Activated B cell treated with CpG ODN at 0.5 μM for 24 hours (primary cell): ENCODE measurements at regions not wholly inside any gene's neighbourhood (a gene's known extent, or its start where the extent isn't known, plus 50 kb on each side); places are given as distances from the start of the nearest gene placed in this dataset.

Source experiments
- ATAC-seq: fragments of 200-7000 bp; cut with Tn5 transposase; one replicate; pipeline ENCODE4 v1.10.0; 2021; ENCODE audit warnings: low read depth, mild to moderate bottlenecking, moderate library complexity
- CTCF ChIA-PET: fragments of 350-600 bp; sonication (Branson Sonifier 250); formaldehyde crosslinking; loops from one replicate; lab custom pipeline; 2021; ENCODE audit warnings: antibody characterized with exemption; lab: Charles Lee
- POLR2A ChIA-PET: fragments of 350-600 bp; sonication (Branson Sonifier 250); formaldehyde crosslinking; loops from one replicate; lab custom pipeline; 2021; ENCODE audit warnings: antibody characterized with exemption; lab: Charles Lee
- DNase-seq: peaks from one replicate; pipeline ENCODE4 v3.0.0; 2022
- H3K27ac Mint-ChIP-seq: one replicate; pipeline ENCODE4 v1.8.0; 2020; ENCODE audit warnings: mixed read lengths
- H3K27me3 Mint-ChIP-seq: one replicate; pipeline ENCODE4 v1.8.0; 2021; ENCODE audit warnings: mixed read lengths
- H3K36me3 Mint-ChIP-seq: one replicate; pipeline ENCODE4 v1.8.0; 2021; ENCODE audit warnings: low read depth, mixed read lengths
- H3K4me1 Mint-ChIP-seq: one replicate; pipeline ENCODE4 v1.8.0; 2021; ENCODE audit warnings: mixed read lengths
- H3K4me3 Mint-ChIP-seq: one replicate; pipeline ENCODE4 v1.8.0; 2020; ENCODE audit warnings: mild to moderate bottlenecking, mixed read lengths
- H3K9me3 Mint-ChIP-seq: one replicate; pipeline ENCODE4 v1.8.0; 2020; ENCODE audit warnings: mixed read lengths
- intact Hi-C: fragments of 100-400 bp; cut with micrococcal nuclease; formaldehyde crosslinking; loops from one replicate; pipeline ENCODE4 v1.15.1; 2024
- TF ChIP-seq, protein P1 (sequence below): fragments of 200-600 bp; IDR thresholded peaks from one replicate; pipeline ENCODE4 v1.8.0; 2022; ENCODE audit warnings: antibody characterized with exemption, mild to moderate bottlenecking

DNA sequence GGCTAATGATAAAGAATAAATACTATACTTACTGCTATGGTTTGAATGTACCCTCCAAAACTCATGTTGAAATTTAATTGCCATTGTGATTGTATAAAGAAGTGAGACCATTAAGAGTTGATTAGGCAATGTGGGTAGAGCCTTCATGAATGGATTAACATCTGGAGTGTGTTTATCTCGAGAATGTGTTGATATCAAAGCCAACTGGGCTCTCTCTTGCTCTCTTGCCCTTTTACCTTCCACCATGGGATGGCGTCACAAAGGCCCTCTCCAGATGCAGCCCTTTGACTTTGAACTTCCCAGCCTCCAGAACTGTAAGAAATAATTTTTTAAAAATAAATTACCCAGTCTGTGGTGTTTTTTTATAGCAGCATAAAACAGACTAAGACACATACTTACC lies 50.1 kb upstream of the GHITM start:
- Mint-ChIP-seq H3K4me1 (no peaks in the 10 kb centered on the region), H3K27ac (no peak overlapping the region), H3K9me3 (peaks cover 6% of the 10 kb centered on the region), H3K4me3 (no peak overlapping the region), H3K36me3 (no peaks in the 10 kb centered on the region), H3K27me3 (peaks cover 2% of the 10 kb centered on the region)
- TF ChIP-seq, protein P1, sequence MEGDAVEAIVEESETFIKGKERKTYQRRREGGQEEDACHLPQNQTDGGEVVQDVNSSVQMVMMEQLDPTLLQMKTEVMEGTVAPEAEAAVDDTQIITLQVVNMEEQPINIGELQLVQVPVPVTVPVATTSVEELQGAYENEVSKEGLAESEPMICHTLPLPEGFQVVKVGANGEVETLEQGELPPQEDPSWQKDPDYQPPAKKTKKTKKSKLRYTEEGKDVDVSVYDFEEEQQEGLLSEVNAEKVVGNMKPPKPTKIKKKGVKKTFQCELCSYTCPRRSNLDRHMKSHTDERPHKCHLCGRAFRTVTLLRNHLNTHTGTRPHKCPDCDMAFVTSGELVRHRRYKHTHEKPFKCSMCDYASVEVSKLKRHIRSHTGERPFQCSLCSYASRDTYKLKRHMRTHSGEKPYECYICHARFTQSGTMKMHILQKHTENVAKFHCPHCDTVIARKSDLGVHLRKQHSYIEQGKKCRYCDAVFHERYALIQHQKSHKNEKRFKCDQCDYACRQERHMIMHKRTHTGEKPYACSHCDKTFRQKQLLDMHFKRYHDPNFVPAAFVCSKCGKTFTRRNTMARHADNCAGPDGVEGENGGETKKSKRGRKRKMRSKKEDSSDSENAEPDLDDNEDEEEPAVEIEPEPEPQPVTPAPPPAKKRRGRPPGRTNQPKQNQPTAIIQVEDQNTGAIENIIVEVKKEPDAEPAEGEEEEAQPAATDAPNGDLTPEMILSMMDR, result no peak
- ChIA-PET CTCF (no interaction called here), POLR2A (no interaction called here)
- DNase-seq (no peak), ATAC-seq (no peak)
- intact Hi-C loops, result no loop called here
